ENCODE measurements at regions not wholly inside any gene's neighbourhood (a gene's known extent, or its start where the extent isn't known, plus 50 kb on each side); places are given as distances from the start of the nearest gene placed in this dataset.

DNA sequence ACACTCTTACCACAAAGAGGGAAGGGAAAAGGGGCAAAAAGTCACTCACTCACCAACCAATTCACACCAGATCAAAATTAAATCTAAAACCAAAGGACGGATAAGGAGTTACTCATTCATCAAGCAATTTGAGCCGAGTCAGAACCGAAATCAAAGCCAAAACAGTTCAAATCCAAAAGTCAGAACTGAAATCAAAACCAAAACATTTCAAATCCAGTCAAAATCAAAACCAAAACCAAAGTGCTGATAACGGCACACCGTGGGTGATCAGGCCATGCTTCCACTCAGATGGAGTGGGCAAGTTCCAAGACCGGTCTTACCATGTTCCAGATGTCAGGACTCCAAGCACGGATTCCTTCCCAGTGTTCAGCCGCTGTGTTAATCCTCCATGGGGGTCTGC is 139.5 kb downstream of the SLC38A6 start:
- H3K4me2 ChIP-seq (ENCODE audit: low read length): no peak overlapping the region
- no peaks in the 10 kb centered on the region for H3K36me3 ChIP-seq (ENCODE audit: insufficient read depth, low read length)
- no peak overlapping the region for H3K4me3 ChIP-seq (ENCODE audit: insufficient read depth, low read depth, low read length)
- peaks cover under 1% of the 10 kb centered on the region for H3K4me1 ChIP-seq (ENCODE audit: insufficient read depth, low read length)
- H3K27me3 Mint-ChIP-seq (ENCODE audit: low read depth, unreplicated experiment): no peaks in the 10 kb centered on the region
- no peak for TF ChIP-seq EZH2 (IDR thresholded peaks at IDR 0.05; ENCODE audit: insufficient read depth, low read length)
- TF ChIP-seq, protein P1, sequence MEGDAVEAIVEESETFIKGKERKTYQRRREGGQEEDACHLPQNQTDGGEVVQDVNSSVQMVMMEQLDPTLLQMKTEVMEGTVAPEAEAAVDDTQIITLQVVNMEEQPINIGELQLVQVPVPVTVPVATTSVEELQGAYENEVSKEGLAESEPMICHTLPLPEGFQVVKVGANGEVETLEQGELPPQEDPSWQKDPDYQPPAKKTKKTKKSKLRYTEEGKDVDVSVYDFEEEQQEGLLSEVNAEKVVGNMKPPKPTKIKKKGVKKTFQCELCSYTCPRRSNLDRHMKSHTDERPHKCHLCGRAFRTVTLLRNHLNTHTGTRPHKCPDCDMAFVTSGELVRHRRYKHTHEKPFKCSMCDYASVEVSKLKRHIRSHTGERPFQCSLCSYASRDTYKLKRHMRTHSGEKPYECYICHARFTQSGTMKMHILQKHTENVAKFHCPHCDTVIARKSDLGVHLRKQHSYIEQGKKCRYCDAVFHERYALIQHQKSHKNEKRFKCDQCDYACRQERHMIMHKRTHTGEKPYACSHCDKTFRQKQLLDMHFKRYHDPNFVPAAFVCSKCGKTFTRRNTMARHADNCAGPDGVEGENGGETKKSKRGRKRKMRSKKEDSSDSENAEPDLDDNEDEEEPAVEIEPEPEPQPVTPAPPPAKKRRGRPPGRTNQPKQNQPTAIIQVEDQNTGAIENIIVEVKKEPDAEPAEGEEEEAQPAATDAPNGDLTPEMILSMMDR (IDR thresholded peaks at IDR 0.05; ENCODE audit: insufficient read depth, low read depth, low read length): no peak
- DNase-seq (ENCODE audit: low read depth): no peak
- no peak for FAIRE-seq
- no peaks in the 10 kb centered on the region for H3K4me1 Mint-ChIP-seq (ENCODE audit: low read depth, unreplicated experiment)
- no peaks in the 10 kb centered on the region for H4K20me1 ChIP-seq (ENCODE audit: insufficient read depth, low read length)
- H3K27ac ChIP-seq (ENCODE audit: low read depth, low read length): no peak overlapping the region
- H3K36me3 Mint-ChIP-seq (ENCODE audit: low read depth, unreplicated experiment): peaks cover 2% of the 10 kb centered on the region
- H3K9ac ChIP-seq (ENCODE audit: low read length): no peak overlapping the region
- H3K27me3 ChIP-seq (ENCODE audit: insufficient read depth, low read length): no peaks in the 10 kb centered on the region
- H3K9me3 ChIP-seq (ENCODE audit: insufficient read depth, low read depth, low read length): no peaks in the 10 kb centered on the region
- no peaks in the 10 kb centered on the region for H3K79me2 ChIP-seq (ENCODE audit: insufficient read depth, low read length)
- H3K4me3 Mint-ChIP-seq (ENCODE audit: unreplicated experiment): no peak overlapping the region
- no peak overlapping the region for H3K27ac Mint-ChIP-seq (ENCODE audit: unreplicated experiment)
- no peak overlapping the region for H2AFZ ChIP-seq (ENCODE audit: low read depth, low read length)
- H3K9me3 Mint-ChIP-seq (ENCODE audit: unreplicated experiment): peaks cover 9% of the 10 kb centered on the region

DNA sequence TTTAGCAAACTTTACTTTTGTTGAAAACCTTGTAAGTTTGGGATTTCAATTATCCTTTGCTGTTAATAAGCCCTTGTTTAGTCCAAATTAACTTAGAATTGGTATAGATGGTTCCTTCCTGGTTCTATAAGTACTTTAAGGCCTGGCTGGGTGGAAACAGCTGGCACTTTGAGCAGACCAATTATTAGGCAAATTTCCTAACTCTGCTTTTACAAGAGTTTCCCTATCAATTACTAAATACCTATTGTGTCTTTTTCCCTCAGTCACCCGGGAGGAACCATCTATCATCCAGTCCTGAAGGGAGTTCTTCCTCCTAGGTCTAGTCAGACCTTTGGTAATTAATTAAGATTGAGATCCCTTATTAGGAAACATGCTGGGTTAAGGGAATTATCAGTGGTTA is 138.0 kb downstream of the SLC38A6 start:
- FAIRE-seq (no peak), DNase-seq (ENCODE audit: low read depth) (no peak)
- TF ChIP-seq, protein P1 (IDR thresholded peaks at IDR 0.05; ENCODE audit: insufficient read depth, low read depth, low read length): no peak
- TF ChIP-seq EZH2 (IDR thresholded peaks at IDR 0.05; ENCODE audit: insufficient read depth, low read length): no peak
- H3K4me3 Mint-ChIP-seq (ENCODE audit: unreplicated experiment): no peak overlapping the region
- Histone ChIP-seq H3K27ac (ENCODE audit: low read depth, low read length) (no peak overlapping the region), H3K9ac (ENCODE audit: low read length) (no peak overlapping the region), H3K27me3 (ENCODE audit: insufficient read depth, low read length) (no peaks in the 10 kb centered on the region), H3K4me2 (ENCODE audit: low read length) (no peak overlapping the region), H3K79me2 (ENCODE audit: insufficient read depth, low read length) (no peaks in the 10 kb centered on the region), H3K4me3 (ENCODE audit: insufficient read depth, low read depth, low read length) (no peak overlapping the region), H2AFZ (ENCODE audit: low read depth, low read length) (no peak overlapping the region), H4K20me1 (ENCODE audit: insufficient read depth, low read length) (no peaks in the 10 kb centered on the region), H3K9me3 (ENCODE audit: insufficient read depth, low read depth, low read length) (peaks cover 12% of the 10 kb centered on the region), H3K4me1 (ENCODE audit: insufficient read depth, low read length) (no peaks in the 10 kb centered on the region), H3K36me3 (ENCODE audit: insufficient read depth, low read length) (no peaks in the 10 kb centered on the region)
- H3K9me3 Mint-ChIP-seq (ENCODE audit: unreplicated experiment): peaks cover 17% of the 10 kb centered on the region
- H3K27me3 Mint-ChIP-seq (ENCODE audit: low read depth, unreplicated experiment): no peaks in the 10 kb centered on the region
- H3K36me3 Mint-ChIP-seq (ENCODE audit: low read depth, unreplicated experiment): peaks cover 7% of the 10 kb centered on the region
- H3K27ac Mint-ChIP-seq (ENCODE audit: unreplicated experiment): no peak overlapping the region
- H3K4me1 Mint-ChIP-seq (ENCODE audit: low read depth, unreplicated experiment): no peaks in the 10 kb centered on the region

DNA sequence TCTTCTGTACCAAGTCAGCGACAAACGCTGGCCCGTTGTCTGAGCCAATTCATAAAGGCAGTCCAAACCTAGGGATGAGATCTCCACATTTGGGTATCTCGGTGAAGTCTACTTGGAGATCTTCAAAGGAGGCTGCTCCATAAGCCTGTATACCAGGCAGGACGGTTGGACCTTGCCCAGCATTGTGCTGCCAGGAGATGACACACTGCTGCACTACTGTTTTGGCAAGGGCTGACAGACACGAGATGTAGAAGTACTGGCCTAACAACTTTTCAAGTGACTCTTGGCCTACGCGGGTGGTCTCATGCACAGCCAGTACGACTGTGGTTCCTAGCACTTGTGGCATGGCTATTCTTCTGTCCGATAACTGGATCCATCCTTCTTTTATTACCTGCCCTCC is 135.3 kb downstream of the SLC38A6 start:
- no peaks in the 10 kb centered on the region for H4K20me1 ChIP-seq (ENCODE audit: insufficient read depth, low read length)
- H3K27ac ChIP-seq (ENCODE audit: low read depth, low read length): no peak overlapping the region
- no peak overlapping the region for H3K4me3 ChIP-seq (ENCODE audit: insufficient read depth, low read depth, low read length)
- DNase-seq (ENCODE audit: low read depth) (no peak), FAIRE-seq (no peak)
- H3K27me3 ChIP-seq (ENCODE audit: insufficient read depth, low read length): no peaks in the 10 kb centered on the region
- no peaks in the 10 kb centered on the region for H3K79me2 ChIP-seq (ENCODE audit: insufficient read depth, low read length)
- Mint-ChIP-seq H3K36me3 (ENCODE audit: low read depth, unreplicated experiment) (peaks cover 11% of the 10 kb centered on the region), H3K4me1 (ENCODE audit: low read depth, unreplicated experiment) (no peaks in the 10 kb centered on the region), H3K9me3 (ENCODE audit: unreplicated experiment) (peaks cover 22% of the 10 kb centered on the region), H3K27ac (ENCODE audit: unreplicated experiment) (no peak overlapping the region), H3K27me3 (ENCODE audit: low read depth, unreplicated experiment) (no peaks in the 10 kb centered on the region), H3K4me3 (ENCODE audit: unreplicated experiment) (no peak overlapping the region)
- H3K36me3 ChIP-seq (ENCODE audit: insufficient read depth, low read length): no peaks in the 10 kb centered on the region
- no peak overlapping the region for H3K9ac ChIP-seq (ENCODE audit: low read length)
- no peak for TF ChIP-seq EZH2 (IDR thresholded peaks at IDR 0.05; ENCODE audit: insufficient read depth, low read length)
- TF ChIP-seq, protein P1 (IDR thresholded peaks at IDR 0.05; ENCODE audit: insufficient read depth, low read depth, low read length): no peak
- no peak overlapping the region for H3K4me2 ChIP-seq (ENCODE audit: low read length)
- peaks cover 15% of the 10 kb centered on the region for H3K9me3 ChIP-seq (ENCODE audit: insufficient read depth, low read depth, low read length)
- no peak overlapping the region for H2AFZ ChIP-seq (ENCODE audit: low read depth, low read length)
- H3K4me1 ChIP-seq (ENCODE audit: insufficient read depth, low read length): peaks cover 6% of the 10 kb centered on the region

Measured in astrocyte (in vitro differentiated cells and primary cell).